Nephron progenitor cell (in vitro differentiated cells): ENCODE measurements at regions not wholly inside any gene's neighbourhood (a gene's known extent, or its start where the extent isn't known, plus 50 kb on each side); places are given as distances from the start of the nearest gene placed in this dataset.

Source experiments
- DNase-seq: peaks from one replicate; pipeline ENCODE4 v3.0.0; 2021
- H3K27ac Mint-ChIP-seq: 2 replicates; pipeline ENCODE4 v1.8.0; 2021; ENCODE audit warnings: mild to moderate bottlenecking, moderate library complexity, mixed read lengths
- H3K27me3 Mint-ChIP-seq: 2 replicates; pipeline ENCODE4 v1.8.0; 2021; ENCODE audit warnings: mild to moderate bottlenecking, low read depth, mixed read lengths; ENCODE audit not compliant: poor library complexity
- H3K36me3 Mint-ChIP-seq: 2 replicates; pipeline ENCODE4 v1.8.0; 2021; ENCODE audit warnings: low read depth, mixed read lengths
- H3K4me1 Mint-ChIP-seq: 2 replicates; pipeline ENCODE4 v1.8.0; 2021; ENCODE audit warnings: mixed read lengths
- H3K4me3 Mint-ChIP-seq: 2 replicates; pipeline ENCODE4 v1.8.0; 2021; ENCODE audit warnings: mild to moderate bottlenecking, moderate library complexity, mixed read lengths
- H3K9me3 Mint-ChIP-seq: 2 replicates; pipeline ENCODE4 v1.8.0; 2021; ENCODE audit warnings: mild to moderate bottlenecking, moderate library complexity, mixed read lengths
- TF ChIP-seq, protein P1 (sequence below): fragments of 200-600 bp; sonication (generic); IDR thresholded peaks from 2 replicates; pipeline ENCODE4 v1.5.0; 2021; ENCODE audit warnings: antibody characterized with exemption

DNA sequence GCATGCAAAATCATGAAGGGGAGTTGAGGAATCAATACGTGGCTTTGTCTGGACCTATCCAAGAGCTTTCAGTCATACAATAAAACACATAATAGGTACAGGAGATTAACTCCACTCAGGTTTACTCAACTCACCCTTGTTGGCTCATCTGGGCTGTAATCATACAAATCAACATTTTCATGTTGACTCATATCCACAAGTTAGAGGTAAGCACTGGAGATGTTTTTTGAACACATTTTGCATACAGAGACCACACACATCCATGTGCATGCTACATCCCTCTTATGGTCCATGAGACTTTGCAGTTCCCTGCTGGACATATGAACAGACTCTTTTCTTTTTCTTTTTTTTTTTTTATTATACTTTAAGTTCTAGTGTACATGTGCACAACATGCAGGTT, 336.9 kb upstream of the PIK3C3 start:
- Mint-ChIP-seq H3K4me1 (peaks cover 24% of the 10 kb centered on the region), H3K27ac (peak overlapping the region; percentile 5), H3K27me3 (peaks cover 2% of the 10 kb centered on the region), H3K36me3 (peaks cover 23% of the 10 kb centered on the region), H3K4me3 (no peak overlapping the region), H3K9me3 (no peaks in the 10 kb centered on the region)
- TF ChIP-seq, protein P1, sequence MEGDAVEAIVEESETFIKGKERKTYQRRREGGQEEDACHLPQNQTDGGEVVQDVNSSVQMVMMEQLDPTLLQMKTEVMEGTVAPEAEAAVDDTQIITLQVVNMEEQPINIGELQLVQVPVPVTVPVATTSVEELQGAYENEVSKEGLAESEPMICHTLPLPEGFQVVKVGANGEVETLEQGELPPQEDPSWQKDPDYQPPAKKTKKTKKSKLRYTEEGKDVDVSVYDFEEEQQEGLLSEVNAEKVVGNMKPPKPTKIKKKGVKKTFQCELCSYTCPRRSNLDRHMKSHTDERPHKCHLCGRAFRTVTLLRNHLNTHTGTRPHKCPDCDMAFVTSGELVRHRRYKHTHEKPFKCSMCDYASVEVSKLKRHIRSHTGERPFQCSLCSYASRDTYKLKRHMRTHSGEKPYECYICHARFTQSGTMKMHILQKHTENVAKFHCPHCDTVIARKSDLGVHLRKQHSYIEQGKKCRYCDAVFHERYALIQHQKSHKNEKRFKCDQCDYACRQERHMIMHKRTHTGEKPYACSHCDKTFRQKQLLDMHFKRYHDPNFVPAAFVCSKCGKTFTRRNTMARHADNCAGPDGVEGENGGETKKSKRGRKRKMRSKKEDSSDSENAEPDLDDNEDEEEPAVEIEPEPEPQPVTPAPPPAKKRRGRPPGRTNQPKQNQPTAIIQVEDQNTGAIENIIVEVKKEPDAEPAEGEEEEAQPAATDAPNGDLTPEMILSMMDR = no peak
- no peak for DNase-seq

DNA sequence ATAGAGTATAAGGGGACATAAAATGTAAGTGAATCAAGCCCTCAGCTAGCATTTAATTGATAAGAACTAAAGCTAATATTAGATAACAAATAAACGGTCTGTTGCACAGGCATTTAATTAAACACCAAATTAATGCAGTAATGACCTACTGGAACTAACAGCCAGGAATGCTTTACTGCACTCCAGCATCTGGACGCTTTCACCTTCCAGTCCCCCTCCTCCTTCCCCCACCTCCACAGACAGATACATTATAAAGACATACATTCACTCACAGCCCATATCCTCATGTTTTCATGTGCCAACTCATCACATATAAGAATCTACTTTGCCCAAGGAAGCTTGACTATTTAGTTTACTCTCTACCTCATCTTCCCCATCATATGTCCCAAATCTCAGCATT, 337.4 kb upstream of the PIK3C3 start:
- H3K27ac Mint-ChIP-seq = peak overlapping the region; percentile 5
- peaks cover 28% of the 10 kb centered on the region for H3K36me3 Mint-ChIP-seq
- peaks cover 24% of the 10 kb centered on the region for H3K4me1 Mint-ChIP-seq
- H3K4me3 Mint-ChIP-seq = no peak overlapping the region
- peaks cover 5% of the 10 kb centered on the region for H3K27me3 Mint-ChIP-seq
- no peaks in the 10 kb centered on the region for H3K9me3 Mint-ChIP-seq
- no peak for DNase-seq
- TF ChIP-seq, protein P1 = no peak

DNA sequence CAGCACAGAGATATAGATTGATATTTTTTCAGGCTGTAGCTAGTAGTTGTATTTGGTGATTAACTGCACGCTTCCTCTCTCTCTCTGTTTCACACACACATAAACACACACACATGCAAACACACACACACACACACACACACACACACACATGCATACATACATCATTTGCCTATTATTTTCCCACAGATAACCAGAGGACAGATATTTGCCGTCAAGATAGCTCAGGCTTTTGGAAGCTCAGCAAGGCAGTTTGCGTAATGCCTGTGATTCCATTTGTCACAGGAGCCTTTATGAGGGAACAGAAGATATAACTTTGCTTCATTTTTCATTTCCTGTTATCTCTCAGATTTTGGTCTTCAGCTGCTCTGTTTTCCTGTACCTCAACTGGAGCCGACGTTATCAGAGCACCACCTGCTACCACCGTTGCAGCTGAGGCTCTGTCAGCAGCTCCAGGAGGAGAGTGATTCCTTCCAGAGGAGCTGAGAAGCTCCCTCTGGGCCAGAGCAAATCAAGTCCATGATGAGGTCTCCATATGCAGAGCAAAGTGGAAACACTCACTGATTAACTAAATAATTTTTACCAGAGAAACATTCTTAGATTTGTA, 341.9 kb upstream of the PIK3C3 start:
- peaks cover 25% of the 10 kb centered on the region for H3K9me3 Mint-ChIP-seq
- peaks cover 63% of the 10 kb centered on the region for H3K36me3 Mint-ChIP-seq
- H3K4me3 Mint-ChIP-seq = no peak overlapping the region
- no peak for DNase-seq
- H3K4me1 Mint-ChIP-seq = peaks cover 12% of the 10 kb centered on the region
- H3K27ac Mint-ChIP-seq = no peak overlapping the region
- TF ChIP-seq, protein P1 = no peak
- peaks cover 5% of the 10 kb centered on the region for H3K27me3 Mint-ChIP-seq

DNA sequence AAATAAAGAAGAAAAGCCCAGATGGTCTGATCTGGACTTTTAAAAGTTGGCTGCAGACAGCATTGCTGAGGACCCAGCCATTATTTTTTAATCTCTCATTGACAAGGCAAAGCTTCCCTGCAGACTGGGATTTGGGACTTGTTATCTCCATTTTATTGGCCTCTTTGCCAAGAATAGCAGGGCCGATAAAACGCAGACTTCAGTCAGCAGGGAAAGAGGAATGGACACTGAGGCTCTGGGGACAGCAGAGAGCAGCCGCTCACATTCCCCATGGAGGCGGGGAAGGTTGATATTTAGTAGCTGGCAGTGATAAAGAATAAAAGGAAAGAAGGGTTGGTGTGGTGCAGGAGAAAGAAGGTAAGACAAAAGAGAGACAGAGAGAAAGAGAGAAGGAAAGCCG, 350.1 kb upstream of the PIK3C3 start:
- H3K4me3 Mint-ChIP-seq = no peak overlapping the region
- TF ChIP-seq, protein P1 = no peak

DNA sequence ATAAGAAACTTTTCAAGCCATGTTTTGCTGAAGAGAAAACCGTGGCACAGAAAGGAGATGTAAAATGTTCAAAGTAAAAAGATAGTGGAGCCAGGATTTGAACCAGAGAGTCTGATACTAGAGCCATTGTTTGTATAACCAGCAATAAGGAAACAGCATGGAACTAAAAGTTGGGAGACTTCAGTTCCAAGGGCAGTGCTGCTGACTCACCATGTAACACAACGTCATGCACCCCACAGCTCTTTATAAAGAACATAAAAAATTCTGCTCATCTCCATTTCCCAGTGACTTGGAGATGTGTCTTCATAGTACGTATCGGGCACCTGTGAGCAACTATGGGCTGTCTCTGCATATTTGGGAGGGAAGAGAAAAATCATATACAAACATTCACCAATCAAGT, 353.0 kb upstream of the PIK3C3 start:
- H3K27me3 Mint-ChIP-seq = no peaks in the 10 kb centered on the region
- H3K27ac Mint-ChIP-seq = no peak overlapping the region
- no peak overlapping the region for H3K4me3 Mint-ChIP-seq
- TF ChIP-seq, protein P1 = no peak
- peaks cover 3% of the 10 kb centered on the region for H3K9me3 Mint-ChIP-seq
- peaks cover 15% of the 10 kb centered on the region for H3K36me3 Mint-ChIP-seq
- H3K4me1 Mint-ChIP-seq = no peaks in the 10 kb centered on the region
- no peak for DNase-seq

More for the DNA sequence above, 350.1 kb upstream of the PIK3C3 start:
- no peak for DNase-seq
- Mint-ChIP-seq H3K9me3 (peaks cover 16% of the 10 kb centered on the region), H3K4me1 (no peaks in the 10 kb centered on the region), H3K27ac (peak overlapping the region; percentile 82), H3K27me3 (no peaks in the 10 kb centered on the region), H3K36me3 (peaks cover 38% of the 10 kb centered on the region)

DNA sequence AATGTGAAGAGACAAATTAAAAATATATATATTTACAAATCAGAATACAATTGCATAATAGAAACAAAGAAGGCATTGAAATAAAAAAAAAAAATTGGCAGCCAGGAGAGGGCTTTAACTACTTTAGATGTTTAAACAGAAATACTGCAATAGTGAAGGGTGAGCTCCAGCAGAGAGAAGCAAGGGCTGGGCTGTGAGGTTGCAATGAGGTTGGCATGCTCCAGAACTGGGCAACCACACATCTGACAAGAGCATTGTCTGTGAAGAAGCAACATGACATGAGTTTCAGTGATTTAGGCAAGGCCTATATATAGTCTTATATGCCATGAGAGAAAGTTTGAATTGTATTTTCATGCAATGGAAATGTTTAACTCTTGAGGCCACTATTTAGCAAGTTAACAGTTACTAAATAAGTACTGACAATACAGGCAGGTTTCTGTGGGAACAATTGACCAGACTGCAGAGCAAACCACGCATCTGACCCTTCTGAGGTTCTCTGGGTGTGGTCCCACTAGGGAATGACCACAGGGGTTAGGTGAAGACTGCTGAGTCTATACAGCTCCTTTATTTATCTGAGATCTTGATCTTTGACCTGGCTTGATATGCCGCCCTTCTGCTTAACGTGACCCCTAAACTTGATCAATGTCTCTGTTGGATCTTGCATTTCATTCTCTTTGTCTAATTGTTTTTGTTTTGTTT, 354.2 kb upstream of the PIK3C3 start:
- no peaks in the 10 kb centered on the region for H3K27me3 Mint-ChIP-seq
- H3K4me3 Mint-ChIP-seq = no peak overlapping the region
- H3K27ac Mint-ChIP-seq = no peak overlapping the region
- no peaks in the 10 kb centered on the region for H3K9me3 Mint-ChIP-seq
- H3K36me3 Mint-ChIP-seq = peaks cover 3% of the 10 kb centered on the region
- no peak for DNase-seq
- no peaks in the 10 kb centered on the region for H3K4me1 Mint-ChIP-seq
- TF ChIP-seq, protein P1 = no peak
